Stomach (tissue), 8 donors: ENCODE measurements at regions not wholly inside any gene's neighbourhood (a gene's known extent, or its start where the extent isn't known, plus 50 kb on each side); places are given as distances from the start of the nearest gene placed in this dataset.
"Not testable (repeated sequence)": the region's sequence is repeated elsewhere in the genome, so short reads cannot be mapped to it uniquely, and the experiment has no call there.

Experiments
- DNase-seq, 2 donors: peaks; one replicate each; pipeline versions ENCODE4 v3.0.0 to v3.0.0-alpha.2; 2013 to 2019
- H3K27ac ChIP-seq, 5 donors: fragments of 200-600 bp in 4 of 5; sonication (generic) in 4 of 5; one replicate each; pipeline ENCODE4 v1.5.1; 2013 to 2019; ENCODE audit warnings: mild to moderate bottlenecking in 1 of 5, moderate library complexity in 1 of 5
- H3K27me3 ChIP-seq, 3 donors: fragments of 200-600 bp; sonication (generic); one replicate each; pipeline ENCODE4 v1.5.1; 2017 to 2019; ENCODE audit warnings: mixed run types in 1 of 3
- H3K36me3 ChIP-seq, 4 donors: fragments of 200-600 bp; sonication (generic); 1 replicate in 3 of 4; 2 replicates in 1 of 4; pipeline ENCODE4 v1.5.1; 2016 to 2019
- H3K4me1 ChIP-seq, 4 donors: fragments of 200-600 bp; sonication (generic); one replicate each; pipeline ENCODE4 v1.5.1; 2016 to 2019
- H3K4me3 ChIP-seq, 4 donors: fragments of 200-600 bp; sonication (generic) in 3 of 4; one replicate each; pipeline ENCODE4 v1.5.1; 2016 to 2019; ENCODE audit warnings: mild to moderate bottlenecking in 1 of 4
- H3K9me3 ChIP-seq, 4 donors: fragments of 200-600 bp; sonication (generic); one replicate each; pipeline ENCODE4 v1.5.1; 2016 to 2019
- EP300 ChIP-seq: sonication (generic); formaldehyde crosslinking; IDR thresholded peaks from one replicate; pipeline ENCODE4 v1.6.1; 2017; ENCODE audit warnings: antibody characterized with exemption
- POLR2A ChIP-seq, 4 donors: fragments of 450-650 bp; IDR thresholded peaks; one replicate each; pipeline ENCODE4 v1.6.1; 2016; ENCODE audit warnings: antibody characterized with exemption in 4 of 4, control low read depth in 2 of 4, mild to moderate bottlenecking in 1 of 4, moderate library complexity in 1 of 4
- POLR2AphosphoS5 ChIP-seq, 3 donors: sonication (generic); formaldehyde crosslinking; IDR thresholded peaks; one replicate each; pipeline ENCODE4 v1.6.1; 2016; ENCODE audit warnings: antibody characterized with exemption in 3 of 3
- WGBS, 5 donors: extraction: QIAGEN DNeasy Blood & Tissue Kit in 3 of 5; methylation state at CpG; one replicate each; pipeline versions ENCODE4 v1.1.5 to v1.1.7; 2013 to 2018; 5-methylcytosine and 5-hydroxymethylcytosine counted together
- intact Hi-C: fragments of 100-400 bp; cut with DNase I; formaldehyde crosslinking; loops from one replicate; pipeline ENCODE4 v1.15.1; 2023; ENCODE audit warnings: low total_unique reads
- TF ChIP-seq, protein P1 (sequence below), 7 experiments: fragments of 450-650 bp in 4 of 7; fragments of 200-600 bp in 3 of 7; sonication (generic) in 3 of 7; IDR thresholded peaks; one replicate each; pipeline ENCODE4 v1.5.1; 2016 to 2019; ENCODE audit warnings: antibody characterized with exemption in 7 of 7, control low read depth in 2 of 7, mild to moderate bottlenecking in 1 of 7
- donor health status: healthy with polysubstance abuse.
- donor health status: Bipolar disorder and iron deficiency.
- donor health status: healthy.

DNA sequence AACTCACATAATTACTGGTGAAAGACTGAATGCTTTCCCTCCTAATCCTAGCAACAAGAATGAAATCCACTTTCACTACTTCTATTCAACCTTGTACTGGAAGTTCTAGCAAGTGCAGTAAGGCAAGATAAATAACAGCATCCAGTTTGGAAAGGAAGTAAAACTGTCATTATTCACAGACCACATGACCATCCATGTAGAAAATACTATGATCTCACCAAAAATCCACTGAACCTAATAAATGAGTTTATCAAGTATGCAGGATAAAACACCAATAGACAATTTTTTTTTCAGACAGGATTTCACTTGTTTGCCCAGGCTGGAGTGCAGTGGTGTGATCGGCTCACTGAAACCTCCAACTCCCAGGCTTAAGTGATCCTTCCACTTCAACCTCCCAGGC lies 117.7 kb downstream of the TMEM167A start:
- Histone ChIP-seq H3K4me1 (no peaks in the 10 kb centered on the region), H3K4me3 (no peak overlapping the region), H3K27me3 (no peaks in the 10 kb centered on the region), H3K36me3 (no peaks in the 10 kb centered on the region), H3K9me3 (peaks cover 0 to 10% (median 2%) of the 10 kb centered on the region in 4 donors), H3K27ac (no peak overlapping the region)
- intact Hi-C loops = no loop called here
- TF ChIP-seq POLR2AphosphoS5 (IDR thresholded peaks at IDR 0.05) = no peak
- no peak for TF ChIP-seq EP300
- TF ChIP-seq, protein P1, sequence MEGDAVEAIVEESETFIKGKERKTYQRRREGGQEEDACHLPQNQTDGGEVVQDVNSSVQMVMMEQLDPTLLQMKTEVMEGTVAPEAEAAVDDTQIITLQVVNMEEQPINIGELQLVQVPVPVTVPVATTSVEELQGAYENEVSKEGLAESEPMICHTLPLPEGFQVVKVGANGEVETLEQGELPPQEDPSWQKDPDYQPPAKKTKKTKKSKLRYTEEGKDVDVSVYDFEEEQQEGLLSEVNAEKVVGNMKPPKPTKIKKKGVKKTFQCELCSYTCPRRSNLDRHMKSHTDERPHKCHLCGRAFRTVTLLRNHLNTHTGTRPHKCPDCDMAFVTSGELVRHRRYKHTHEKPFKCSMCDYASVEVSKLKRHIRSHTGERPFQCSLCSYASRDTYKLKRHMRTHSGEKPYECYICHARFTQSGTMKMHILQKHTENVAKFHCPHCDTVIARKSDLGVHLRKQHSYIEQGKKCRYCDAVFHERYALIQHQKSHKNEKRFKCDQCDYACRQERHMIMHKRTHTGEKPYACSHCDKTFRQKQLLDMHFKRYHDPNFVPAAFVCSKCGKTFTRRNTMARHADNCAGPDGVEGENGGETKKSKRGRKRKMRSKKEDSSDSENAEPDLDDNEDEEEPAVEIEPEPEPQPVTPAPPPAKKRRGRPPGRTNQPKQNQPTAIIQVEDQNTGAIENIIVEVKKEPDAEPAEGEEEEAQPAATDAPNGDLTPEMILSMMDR (IDR thresholded peaks at IDR 0.05) = no peak
- TF ChIP-seq POLR2A (IDR thresholded peaks at IDR 0.05) = no peak
- no peak for DNase-seq
- 82 to 100% (median 89%) methylated on average over 1 of the region's 1 CpG for WGBS, 5 donors

DNA sequence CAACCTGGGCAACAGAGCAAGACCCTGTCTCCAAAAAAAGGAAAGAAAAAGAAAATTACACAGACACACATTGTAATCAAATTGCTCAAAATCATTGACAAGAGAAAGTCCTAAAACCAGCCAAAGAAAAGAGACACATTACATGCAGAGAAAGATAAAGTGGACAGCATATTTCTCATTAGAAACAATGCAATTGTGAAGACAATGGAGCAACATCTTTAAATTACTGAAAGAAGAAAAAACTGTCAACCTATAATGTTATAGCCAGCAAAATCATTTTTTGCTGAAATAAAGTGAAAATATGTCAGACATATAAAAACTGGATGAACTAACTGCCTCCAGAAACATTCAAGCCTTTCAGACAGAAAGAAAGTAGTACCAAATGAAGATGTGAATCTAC lies 120.6 kb downstream of the TMEM167A start:
- DNase-seq = no peak
- TF ChIP-seq, protein P1 (IDR thresholded peaks at IDR 0.05) = no peak
- TF ChIP-seq POLR2A (IDR thresholded peaks at IDR 0.05) (no peak), EP300 (no peak), POLR2AphosphoS5 (IDR thresholded peaks at IDR 0.05) (no peak)
- no peak overlapping the region for H3K4me3 ChIP-seq
- intact Hi-C loops = no loop called here
- H3K27ac ChIP-seq = no peak overlapping the region
- H3K9me3 ChIP-seq = peaks cover 0 to 10% (median 2%) of the 10 kb centered on the region in 4 donors
- H3K27me3 ChIP-seq = no peaks in the 10 kb centered on the region
- no peaks in the 10 kb centered on the region for H3K36me3 ChIP-seq
- no peaks in the 10 kb centered on the region for H3K4me1 ChIP-seq

DNA sequence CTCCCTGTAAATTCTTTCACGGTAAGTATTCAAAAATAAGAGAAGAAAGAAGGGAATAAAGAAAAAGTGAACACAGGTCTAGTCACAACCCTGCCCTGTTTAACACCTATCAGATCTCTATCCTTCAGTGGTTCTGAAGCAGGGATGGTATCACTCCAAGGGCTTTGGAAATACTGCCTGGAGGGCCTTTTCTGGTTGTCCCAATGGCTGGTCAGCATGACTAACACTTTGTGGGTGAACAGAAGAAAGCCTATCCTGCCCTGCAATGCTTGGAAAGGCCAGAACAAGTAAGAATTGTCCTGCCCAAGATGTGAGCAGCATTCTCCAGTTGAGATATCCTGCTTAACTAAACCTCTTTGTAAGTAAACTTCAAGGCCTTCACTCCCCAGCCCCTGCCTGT lies 124.9 kb downstream of the TMEM167A start:
- intact Hi-C loops = no loop called here
- Histone ChIP-seq H3K9me3 (peaks cover 0 to 10% (median 2%) of the 10 kb centered on the region in 4 donors), H3K4me1 (no peaks in the 10 kb centered on the region), H3K4me3 (no peak overlapping the region), H3K36me3 (no peaks in the 10 kb centered on the region), H3K27ac (no peak overlapping the region), H3K27me3 (no peaks in the 10 kb centered on the region)
- whole genome bisulfite sequencing, 5 donors = 81 to 97% (median 92%) methylated on average over 1 of the region's 1 CpG
- TF ChIP-seq EP300 = no peak
- TF ChIP-seq POLR2A (IDR thresholded peaks at IDR 0.05) = no peak
- TF ChIP-seq, protein P1 (IDR thresholded peaks at IDR 0.05) = no peak
- TF ChIP-seq POLR2AphosphoS5 (IDR thresholded peaks at IDR 0.05) = no peak
- DNase-seq = no peak

DNA sequence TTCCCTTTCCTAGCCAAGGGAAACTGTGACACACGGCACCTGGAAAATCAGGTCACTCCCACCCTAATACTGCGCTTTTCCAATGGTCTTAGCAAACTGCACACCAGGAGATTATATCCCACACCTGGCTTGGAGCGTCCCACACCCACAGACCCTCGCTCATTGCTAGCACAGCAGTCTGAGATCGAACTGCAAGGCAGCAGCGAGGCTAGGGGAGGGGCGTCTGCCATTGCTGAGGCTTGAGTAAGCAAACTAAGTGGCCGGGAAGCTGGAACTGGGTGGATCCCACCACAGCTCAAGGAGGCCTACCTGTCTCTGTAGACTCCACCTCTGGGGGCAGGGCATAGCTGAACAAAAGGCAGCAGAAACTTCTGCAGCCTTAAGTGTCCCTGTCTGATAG lies 132.9 kb downstream of the TMEM167A start:
- H3K4me1 ChIP-seq, H3K9me3 ChIP-seq, H3K27me3 ChIP-seq, intact Hi-C loops, H3K4me3 ChIP-seq, DNase-seq, H3K27ac ChIP-seq, H3K36me3 ChIP-seq: not testable (repeated sequence)
- 83 to 95% (median 94%) methylated on average over 8 of the region's 8 CpGs for WGBS, 5 donors

DNA sequence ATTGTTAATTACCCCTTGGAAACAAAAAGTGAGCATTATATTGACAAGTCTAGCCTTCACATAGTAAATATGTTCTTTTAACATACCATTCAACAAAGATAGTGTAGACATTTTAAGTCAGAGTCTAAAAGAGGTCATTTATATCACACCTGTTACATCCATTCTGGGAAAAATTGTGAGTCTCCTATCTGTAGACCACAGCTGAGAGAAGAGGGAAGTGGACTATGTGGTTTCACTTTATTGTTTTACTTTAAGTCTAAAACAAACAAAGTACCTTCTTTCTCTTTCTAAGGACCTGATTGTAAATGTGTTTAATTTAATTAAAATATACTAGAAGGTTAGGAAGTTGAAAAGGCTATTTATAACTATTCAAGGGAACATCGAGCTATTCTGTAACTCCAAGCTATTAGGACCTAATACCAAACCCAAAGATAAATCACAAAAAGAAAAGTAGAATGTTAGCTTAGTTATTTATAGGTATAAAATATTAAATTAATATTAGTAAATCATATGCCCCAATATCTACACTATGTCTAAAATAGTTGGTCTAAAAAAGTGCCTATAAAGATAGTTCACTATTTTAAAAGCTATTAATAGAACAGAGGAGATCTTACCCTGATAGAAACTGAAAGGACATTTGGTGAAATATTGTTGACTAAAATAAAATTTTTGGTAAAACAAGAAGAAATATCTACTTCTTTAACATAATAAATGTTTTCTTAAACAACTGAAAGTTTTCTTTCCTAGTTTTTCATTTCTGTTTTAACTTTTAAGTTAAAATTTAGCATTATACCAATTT lies 134.9 kb downstream of the TMEM167A start:
- Histone ChIP-seq H3K9me3 (peaks cover 0 to 9% (median 7%) of the 10 kb centered on the region in 4 donors), H3K36me3 (no peaks in the 10 kb centered on the region), H3K27me3 (no peaks in the 10 kb centered on the region), H3K4me1 (no peaks in the 10 kb centered on the region), H3K27ac (no peak overlapping the region), H3K4me3 (no peak overlapping the region)
- TF ChIP-seq POLR2AphosphoS5 (IDR thresholded peaks at IDR 0.05) = no peak
- intact Hi-C loops = no loop called here
- 10 to 24% (median 16%) methylated on average over 1 of the region's 1 CpG for WGBS, 5 donors
- no peak for DNase-seq
